ENCODE measurements at regions not wholly inside any gene's neighbourhood (a gene's known extent, or its start where the extent isn't known, plus 50 kb on each side); places are given as distances from the start of the nearest gene placed in this dataset.

GRCh38 chr11:134691985-134692384 is 279.9 kb upstream of the B3GAT1 start:
- no peak for TF ChIP-seq CTCF (IDR thresholded peaks at IDR 0.05)
- no peak for TF ChIP-seq POLR2A (IDR thresholded peaks at IDR 0.05)
- TF ChIP-seq EP300 (IDR thresholded peaks at IDR 0.05), result no peak
